CD14-positive monocyte (primary cell): ENCODE measurements at regions not wholly inside any gene's neighbourhood (a gene's known extent, or its start where the extent isn't known, plus 50 kb on each side); places are given as distances from the start of the nearest gene placed in this dataset.

Experiments used
- DNase-seq, 3 donors: peaks; one replicate each; pipeline ENCODE4 v3.0.0-alpha.2; 2011 to 2022
- H2AFZ ChIP-seq: 2 replicates; pipeline ENCODE4 v1.6.0; 2012; ENCODE audit warnings: mild to moderate bottlenecking, low read depth, low read length, inconsistent platforms; ENCODE audit not compliant: insufficient read depth, poor library complexity, severe bottlenecking
- H3K27ac ChIP-seq, 2 donors: 1 replicate in 1 of 2; 2 replicates in 1 of 2; pipeline ENCODE4 v1.5.1; 2012 to 2013; ENCODE audit warnings: low read length in 2 of 2, control low read depth in 1 of 2, inconsistent platforms in 1 of 2, low read depth in 1 of 2, mild to moderate bottlenecking in 1 of 2
- H3K27me3 ChIP-seq, 2 donors: one replicate each; pipeline versions ENCODE4 v1.6.0 to v1.6.1; 2011 to 2013; ENCODE audit warnings: low read length in 2 of 2; ENCODE audit not compliant: control insufficient read depth in 2 of 2, insufficient read depth in 2 of 2
- H3K36me3 ChIP-seq, 2 donors: replicated peaks in 1 of 2; 1 replicate in 1 of 2; 2 replicates in 1 of 2; pipeline versions ENCODE4 v1.5.1 to v1.6.1; 2012 to 2013; ENCODE audit warnings: low read length in 2 of 2, control low read depth in 1 of 2, inconsistent platforms in 1 of 2, mild to moderate bottlenecking in 1 of 2; ENCODE audit not compliant: insufficient read depth in 2 of 2, control insufficient read depth in 1 of 2
- H3K4me1 ChIP-seq, 2 donors: 1 replicate in 1 of 2; 2 replicates in 1 of 2; pipeline versions ENCODE4 v1.5.1 to v1.6.1; 2012 to 2013; ENCODE audit warnings: low read length in 2 of 2, control low read depth in 1 of 2, inconsistent platforms in 1 of 2, mild to moderate bottlenecking in 1 of 2, moderate library complexity in 1 of 2; ENCODE audit not compliant: insufficient read depth in 2 of 2, control insufficient read depth in 1 of 2
- H3K4me2 ChIP-seq: replicated peaks from 2 replicates; pipeline ENCODE3; 2012; ENCODE audit warnings: low read length, moderate library complexity, mild to moderate bottlenecking; ENCODE audit not compliant: poor library complexity, severe bottlenecking; ENCODE audit errors: extremely low read depth
- H3K4me3 ChIP-seq, 3 experiments: fragments of 200-600 bp in 1 of 3; sonication (generic) in 1 of 3; replicated peaks in 1 of 3; 1 replicate in 2 of 3; 2 replicates in 1 of 3; pipeline ENCODE4 v1.5.1; 2011 to 2013; ENCODE audit warnings: low read length in 3 of 3, mild to moderate bottlenecking in 3 of 3, control low read depth in 2 of 3, low read depth in 2 of 3, inconsistent platforms in 1 of 3, moderate library complexity in 1 of 3
- H3K79me2 ChIP-seq: 2 replicates; pipeline ENCODE4 v1.6.0; 2012; ENCODE audit warnings: mild to moderate bottlenecking, control low read depth, inconsistent platforms, low read length, moderate library complexity; ENCODE audit not compliant: insufficient read depth
- H3K9ac ChIP-seq: 2 replicates; pipeline ENCODE4 v1.6.0; 2017; ENCODE audit warnings: low read length, mild to moderate bottlenecking; ENCODE audit not compliant: insufficient read depth, poor library complexity, severe bottlenecking
- H3K9me3 ChIP-seq, 2 donors: replicated peaks in 1 of 2; 1 replicate in 1 of 2; 2 replicates in 1 of 2; pipeline versions ENCODE4 v1.5.1 to v1.6.1; 2012 to 2013; ENCODE audit warnings: low read length in 2 of 2, control low read depth in 1 of 2; ENCODE audit not compliant: control insufficient read depth in 1 of 2, insufficient read depth in 1 of 2
- H4K20me1 ChIP-seq: 2 replicates; pipeline ENCODE4 v1.6.0; 2012; ENCODE audit warnings: mild to moderate bottlenecking, low read length, control low read depth, moderate library complexity; ENCODE audit not compliant: insufficient read depth
- H3K27ac Mint-ChIP-seq, 7 donors: one replicate each; pipeline ENCODE4 v1.8.0; 2020; ENCODE audit warnings: mild to moderate bottlenecking in 7 of 7, mixed read lengths in 7 of 7, moderate library complexity in 6 of 7, inconsistent platforms in 2 of 7
- H3K27me3 Mint-ChIP-seq, 3 donors: one replicate each; pipeline ENCODE4 v1.8.0; 2021 to 2022; ENCODE audit warnings: low read depth in 3 of 3, mild to moderate bottlenecking in 3 of 3, mixed read lengths in 3 of 3, moderate library complexity in 3 of 3, inconsistent platforms in 1 of 3
- H3K36me3 Mint-ChIP-seq, 2 donors: one replicate each; pipeline ENCODE4 v1.8.0; 2020; ENCODE audit warnings: mixed read lengths in 2 of 2, inconsistent platforms in 1 of 2, mild to moderate bottlenecking in 1 of 2
- H3K4me1 Mint-ChIP-seq: one replicate; pipeline ENCODE4 v1.8.0; 2020; ENCODE audit warnings: mild to moderate bottlenecking, mixed read lengths
- H3K4me3 Mint-ChIP-seq, 2 donors: one replicate each; pipeline ENCODE4 v1.8.0; 2020; ENCODE audit warnings: mild to moderate bottlenecking in 2 of 2, mixed read lengths in 2 of 2, moderate library complexity in 1 of 2
- H3K9me3 Mint-ChIP-seq, 7 donors: one replicate each; pipeline ENCODE4 v1.8.0; 2020 to 2022; ENCODE audit warnings: mixed read lengths in 7 of 7, mild to moderate bottlenecking in 6 of 7, moderate library complexity in 6 of 7, inconsistent platforms in 2 of 7
- CTCF ChIP-seq: fragments of 200-600 bp; IDR thresholded peaks from one replicate; pipeline ENCODE4 v1.8.0; 2022; ENCODE audit warnings: antibody characterized with exemption, mild to moderate bottlenecking
- WGBS: methylation state at CpG from one replicate; pipeline ENCODE4 v1.1.5; 2013; ENCODE audit warnings: missing lambda C conversion rate; ENCODE audit not compliant: insufficient coverage; 5-methylcytosine and 5-hydroxymethylcytosine counted together
- intact Hi-C, 2 donors: fragments of 100-400 bp; cut with micrococcal nuclease; formaldehyde crosslinking; loops; one replicate each; pipeline versions ENCODE4 v1.15.0 to v1.15.1; 2023

GRCh38 chr22:48476577-48476976 lies 1351.1 kb downstream of the BRD1 start:
- Histone ChIP-seq H3K36me3 (no peaks in the 10 kb centered on the region), H3K79me2 (no peaks in the 10 kb centered on the region), H3K27ac (no peak overlapping the region), H3K27me3 (no peaks in the 10 kb centered on the region), H3K4me1 (no peaks in the 10 kb centered on the region), H2AFZ (no peak overlapping the region), H3K9me3 (no peaks in the 10 kb centered on the region), H4K20me1 (no peaks in the 10 kb centered on the region), H3K9ac (no peak overlapping the region), H3K4me2 (no peak overlapping the region), H3K4me3 (no peak overlapping the region)
- peaks cover 0 to 12% (median 5%) of the 10 kb centered on the region in 7 donors for H3K9me3 Mint-ChIP-seq
- H3K27ac Mint-ChIP-seq = no peak overlapping the region
- no peaks in the 10 kb centered on the region for H3K36me3 Mint-ChIP-seq
- peaks cover 4 to 9% (median 5%) of the 10 kb centered on the region in 3 donors for H3K27me3 Mint-ChIP-seq
- no peak for DNase-seq
- no peak overlapping the region for H3K4me3 Mint-ChIP-seq
- no peaks in the 10 kb centered on the region for H3K4me1 Mint-ChIP-seq
- no peak for TF ChIP-seq CTCF
- intact Hi-C loops = no loop called here
- WGBS = 100% methylated on average over 2 of the region's 5 CpGs

- peak overlapping the region in 1 of 7 donors; percentile 23 for H3K27ac Mint-ChIP-seq
- Histone ChIP-seq H4K20me1 (no peaks in the 10 kb centered on the region), H3K27ac (no peak overlapping the region), H3K4me3 (no peak overlapping the region), H3K79me2 (no peaks in the 10 kb centered on the region), H3K27me3 (no peaks in the 10 kb centered on the region), H2AFZ (no peak overlapping the region), H3K9me3 (no peaks in the 10 kb centered on the region), H3K4me1 (no peaks in the 10 kb centered on the region), H3K9ac (no peak overlapping the region), H3K4me2 (no peak overlapping the region), H3K36me3 (no peaks in the 10 kb centered on the region)
- no peaks in the 10 kb centered on the region for H3K4me1 Mint-ChIP-seq
- peaks cover 0 to 12% (median 5%) of the 10 kb centered on the region in 7 donors for H3K9me3 Mint-ChIP-seq
- no peak for TF ChIP-seq CTCF
- no peak overlapping the region for H3K4me3 Mint-ChIP-seq
- DNase-seq = no peak
- H3K36me3 Mint-ChIP-seq = no peaks in the 10 kb centered on the region
- intact Hi-C loops = no loop called here
- WGBS = 92% methylated on average over 9 of the region's 15 CpGs
- peaks cover 4 to 10% (median 5%) of the 10 kb centered on the region in 3 donors for H3K27me3 Mint-ChIP-seq
Measured at GRCh38 chr22:48475661-48476345, 1351.9 kb downstream of the BRD1 start.
